Loucy (cell line): ENCODE measurements at regions not wholly inside any gene's neighbourhood (a gene's known extent, or its start where the extent isn't known, plus 50 kb on each side); places are given as distances from the start of the nearest gene placed in this dataset.

Experiments used
- CTCF ChIP-seq: fragments of 200-600 bp; sonication (generic); conservative IDR thresholded peaks from 2 replicates; pipeline ENCODE4 v1.5.1; 2014; ENCODE audit warnings: mild to moderate bottlenecking, antibody characterized with exemption, low read length
- EZH2phosphoT487 ChIP-seq: fragments of 200-600 bp; IDR thresholded peaks from 2 replicates; pipeline ENCODE4 v1.6.1; 2018; ENCODE audit warnings: antibody characterized with exemption, mild to moderate bottlenecking, moderate library complexity, borderline replicate concordance

- TF ChIP-seq CTCF (no peak), EZH2phosphoT487 (no peak)
Measured at GRCh38 chr5:4785971-4786370, 354.2 kb upstream of the ADAMTS16 start.
